Thyroid gland (tissue), 4 donors: ENCODE measurements at regions not wholly inside any gene's neighbourhood (a gene's known extent, or its start where the extent isn't known, plus 50 kb on each side); places are given as distances from the start of the nearest gene placed in this dataset.

ENCODE experiments used
- DNase-seq, 2 donors: peaks; one replicate each; pipeline ENCODE4 v3.0.0-alpha.2; 2019
- H3K27ac ChIP-seq, 3 donors: fragments of 200-600 bp; sonication (generic); 1 replicate in 2 of 3; 2 replicates in 1 of 3; pipeline ENCODE4 v1.5.1; 2016 to 2019; ENCODE audit warnings: mild to moderate bottlenecking in 1 of 3, moderate library complexity in 1 of 3
- H3K27me3 ChIP-seq: fragments of 200-600 bp; sonication (generic); one replicate; pipeline ENCODE4 v1.5.1; 2019
- H3K36me3 ChIP-seq, 2 donors: fragments of 200-600 bp; sonication (generic); one replicate each; pipeline ENCODE4 v1.5.1; 2016 to 2019
- H3K4me1 ChIP-seq, 2 donors: fragments of 200-600 bp; sonication (generic); one replicate each; pipeline ENCODE4 v1.5.1; 2017 to 2019
- H3K4me3 ChIP-seq, 3 donors: fragments of 200-600 bp; sonication (generic); replicated peaks in 1 of 3; 1 replicate in 2 of 3; 2 replicates in 1 of 3; pipeline ENCODE4 v1.5.1; 2016; ENCODE audit warnings: mild to moderate bottlenecking in 1 of 3
- H3K9me3 ChIP-seq: fragments of 200-600 bp; sonication (generic); one replicate; pipeline ENCODE4 v1.5.1; 2017
- CTCF ChIP-seq, 6 experiments: fragments of 200-600 bp in 3 of 6; fragments of 450-650 bp in 3 of 6; sonication (generic) in 3 of 6; IDR thresholded peaks; one replicate each; pipeline ENCODE4 v1.5.1; 2016 to 2019; ENCODE audit warnings: antibody characterized with exemption in 6 of 6, mild to moderate bottlenecking in 2 of 6, inconsistent platforms in 1 of 6, moderate library complexity in 1 of 6
- POLR2A ChIP-seq, 2 donors: fragments of 450-650 bp; IDR thresholded peaks; one replicate each; pipeline ENCODE4 v1.6.1; 2017; ENCODE audit warnings: antibody characterized with exemption in 2 of 2, mild to moderate bottlenecking in 2 of 2, moderate library complexity in 1 of 2
- WGBS, 2 donors: methylation state at CpG; one replicate each; pipeline ENCODE4 v1.1.5; 2017; 5-methylcytosine and 5-hydroxymethylcytosine counted together
- intact Hi-C: fragments of 100-400 bp; cut with DNase I; formaldehyde crosslinking; loops from one replicate; pipeline ENCODE4 v1.15.1; 2023

GRCh38 chr1:13911697-13912619 lies 212.0 kb downstream of the PRDM2 start:
- TF ChIP-seq CTCF (IDR thresholded peaks at IDR 0.05) (no peak), POLR2A (IDR thresholded peaks at IDR 0.05) (no peak)
- WGBS, 2 donors, result 37 to 52% methylated on average over 8 of the region's 8 CpGs
- H3K4me1 ChIP-seq, result peaks cover 12 to 26% of the 10 kb centered on the region in 2 donors
- intact Hi-C loops, result no loop called here
- H3K27me3 ChIP-seq, result no peaks in the 10 kb centered on the region
- no peak overlapping the region for H3K4me3 ChIP-seq
- no peaks in the 10 kb centered on the region for H3K36me3 ChIP-seq
- DNase-seq, result peak; percentile 52 to 65
- H3K9me3 ChIP-seq, result no peaks in the 10 kb centered on the region
- no peak overlapping the region for H3K27ac ChIP-seq

GRCh38 chr1:13913396-13913795 lies 213.4 kb downstream of the PRDM2 start:
- Histone ChIP-seq H3K36me3 (no peaks in the 10 kb centered on the region), H3K9me3 (no peaks in the 10 kb centered on the region), H3K27ac (no peak overlapping the region), H3K4me1 (peaks cover 5 to 18% of the 10 kb centered on the region in 2 donors), H3K4me3 (no peak overlapping the region), H3K27me3 (no peaks in the 10 kb centered on the region)
- 100% methylated on average over 1 of the region's 1 CpG for WGBS, 2 donors
- intact Hi-C loops, result no loop called here
- DNase-seq, result no peak
- TF ChIP-seq POLR2A (IDR thresholded peaks at IDR 0.05) (no peak), CTCF (IDR thresholded peaks at IDR 0.05) (no peak)

- TF ChIP-seq POLR2A (IDR thresholded peaks at IDR 0.05) (no peak), CTCF (IDR thresholded peaks at IDR 0.05) (no peak)
- intact Hi-C loops, result no loop called here
- Histone ChIP-seq H3K27me3 (no peaks in the 10 kb centered on the region), H3K4me3 (no peak overlapping the region), H3K27ac (no peak overlapping the region), H3K4me1 (peaks cover 5 to 11% of the 10 kb centered on the region in 2 donors), H3K9me3 (no peaks in the 10 kb centered on the region), H3K36me3 (no peaks in the 10 kb centered on the region)
- 69 to 89% methylated on average over 3 of the region's 3 CpGs for WGBS, 2 donors
- DNase-seq, result no peak
These were observed 216.5 kb downstream of the PRDM2 start for GRCh38 chr1:13916530-13916929.

GRCh38 chr1:13917607-13918006 lies 217.6 kb downstream of the PRDM2 start:
- intact Hi-C loops, result no loop called here
- no peak overlapping the region for H3K4me3 ChIP-seq
- H3K27ac ChIP-seq, result no peak overlapping the region
- H3K4me1 ChIP-seq, result peaks cover 0 to 3% of the 10 kb centered on the region in 2 donors
- H3K27me3 ChIP-seq, result no peaks in the 10 kb centered on the region
- no peaks in the 10 kb centered on the region for H3K36me3 ChIP-seq
- WGBS, 2 donors, result 81 to 83% methylated on average over 2 of the region's 2 CpGs
- TF ChIP-seq CTCF (IDR thresholded peaks at IDR 0.05), result no peak
- no peak for TF ChIP-seq POLR2A (IDR thresholded peaks at IDR 0.05)
- no peak for DNase-seq
- H3K9me3 ChIP-seq, result no peaks in the 10 kb centered on the region

- no peaks in the 10 kb centered on the region for H3K27me3 ChIP-seq
- no peak overlapping the region for H3K4me3 ChIP-seq
- no peak for TF ChIP-seq CTCF (IDR thresholded peaks at IDR 0.05)
- no peak for TF ChIP-seq POLR2A (IDR thresholded peaks at IDR 0.05)
- H3K4me1 ChIP-seq, result no peaks in the 10 kb centered on the region
- DNase-seq, result no peak
- WGBS, 2 donors, result 81 to 90% methylated on average over 1 of the region's 1 CpG
- intact Hi-C loops, result no loop called here
- H3K9me3 ChIP-seq, result no peaks in the 10 kb centered on the region
- H3K27ac ChIP-seq, result no peak overlapping the region
- no peaks in the 10 kb centered on the region for H3K36me3 ChIP-seq
These were observed 218.9 kb downstream of the PRDM2 start for GRCh38 chr1:13918862-13919261.
